ENCODE measurements at regions not wholly inside any gene's neighbourhood (a gene's known extent, or its start where the extent isn't known, plus 50 kb on each side); places are given as distances from the start of the nearest gene placed in this dataset.

DNA sequence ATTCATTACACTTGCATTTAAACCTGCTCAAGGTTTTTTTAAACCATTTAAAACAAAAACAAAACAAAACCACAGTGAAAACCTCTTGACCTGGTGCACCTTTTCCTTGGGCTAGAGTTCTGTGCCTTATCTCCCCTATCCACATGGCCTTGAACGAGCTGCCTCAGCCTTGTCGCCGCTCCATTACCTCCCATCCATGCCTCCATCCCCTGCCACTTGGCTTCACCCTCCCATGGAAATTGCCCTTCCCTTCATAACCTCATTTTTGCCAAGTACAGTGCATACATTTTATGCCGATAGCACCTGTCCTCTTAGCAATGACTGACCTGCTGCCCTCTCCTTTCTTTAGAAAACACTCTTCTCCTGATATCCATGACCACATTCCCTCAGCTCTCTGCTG is 188.6 kb upstream of the ASIC2 start:
- no peak for DNase-seq

- no peak for DNase-seq
Observed at GRCh38 chr17:33482636-33483035, 189.5 kb upstream of the ASIC2 start.

DNA sequence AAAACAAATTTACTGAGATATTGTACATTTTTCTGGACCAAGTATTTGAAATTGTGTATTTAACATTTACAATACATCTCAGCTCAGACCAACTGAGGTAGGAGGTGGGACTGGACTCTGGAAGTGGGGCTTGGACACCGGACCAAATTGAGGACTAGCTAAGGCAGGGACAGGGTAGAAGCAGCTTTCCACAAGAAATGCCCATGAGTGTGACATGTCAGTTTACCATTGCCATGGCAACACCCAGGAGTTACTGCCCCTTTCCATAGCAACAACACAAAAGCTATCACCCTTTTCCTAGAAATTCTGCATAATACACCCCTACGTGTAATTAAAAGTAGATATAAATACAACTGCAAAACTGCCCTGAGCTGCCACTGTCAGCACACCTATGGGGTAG is 191.5 kb upstream of the ASIC2 start:
- no peak for DNase-seq

DNA sequence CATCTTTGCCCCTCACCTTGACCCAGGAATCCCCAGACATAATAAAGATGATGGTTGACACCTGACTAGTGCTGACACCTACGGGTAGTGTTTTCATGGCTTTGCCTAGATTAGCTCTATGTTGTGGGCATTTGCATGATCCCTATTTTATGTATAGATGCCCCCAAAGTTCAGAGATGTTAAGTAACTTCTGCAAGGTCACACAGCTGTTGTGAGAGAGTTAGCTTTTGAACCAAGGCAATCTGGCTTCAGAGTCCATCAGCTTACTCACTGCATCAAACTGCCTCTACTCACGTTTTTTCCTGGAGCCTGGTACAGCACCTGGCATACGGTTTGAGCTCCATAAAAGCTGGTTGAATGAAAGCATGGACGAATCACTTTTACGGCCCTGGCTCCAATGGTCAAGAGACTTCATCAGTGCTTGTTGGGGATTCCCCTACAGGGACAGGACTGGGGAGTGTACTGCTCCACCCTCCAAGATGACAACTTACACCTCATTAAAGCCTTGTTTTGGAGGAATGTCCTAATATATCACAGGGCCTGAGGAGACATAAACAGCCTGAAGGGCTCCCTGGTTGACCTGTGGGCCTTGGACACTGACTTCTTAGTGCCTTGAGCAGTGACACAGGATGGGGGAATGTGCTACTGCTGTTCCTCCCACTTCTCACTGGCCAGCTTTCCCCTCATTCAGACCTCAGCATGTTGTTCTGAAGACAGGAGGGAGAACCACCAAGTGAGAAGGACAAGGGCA is 193.2 kb upstream of the ASIC2 start:
- no peak for DNase-seq

DNA sequence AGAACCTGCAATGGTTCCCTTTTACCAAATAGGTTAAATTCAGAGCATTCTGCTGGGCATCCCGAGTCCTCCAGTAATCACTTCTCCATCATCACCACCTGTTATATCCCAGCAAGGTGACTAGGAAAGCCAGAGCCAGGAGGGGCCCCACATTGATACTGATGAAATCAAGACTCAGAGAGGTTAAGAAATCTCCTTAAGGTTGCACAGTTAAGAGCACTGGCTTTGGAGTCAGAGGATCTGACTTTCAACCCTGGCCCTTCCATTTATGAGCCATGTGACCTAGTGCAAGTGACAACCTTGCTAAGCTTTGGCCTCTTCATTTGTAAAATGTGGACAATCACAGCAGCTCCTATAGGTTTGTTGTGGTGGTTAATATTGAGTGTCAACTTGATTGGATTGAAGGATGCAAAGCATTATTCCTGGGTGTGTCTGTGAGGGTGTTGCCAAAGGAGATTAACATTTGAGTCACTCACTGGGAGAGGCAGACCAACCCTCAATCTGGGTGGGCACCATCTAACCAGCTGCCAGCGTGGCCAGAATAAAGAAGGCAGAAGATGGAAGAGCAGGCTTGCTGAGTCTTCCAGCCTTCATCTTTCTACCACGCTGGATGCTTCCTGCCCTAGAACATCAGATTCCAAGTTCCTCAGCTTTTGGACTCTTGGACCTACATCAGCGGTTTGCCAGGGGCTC is 194.2 kb upstream of the ASIC2 start:
- no peak for DNase-seq

DNA sequence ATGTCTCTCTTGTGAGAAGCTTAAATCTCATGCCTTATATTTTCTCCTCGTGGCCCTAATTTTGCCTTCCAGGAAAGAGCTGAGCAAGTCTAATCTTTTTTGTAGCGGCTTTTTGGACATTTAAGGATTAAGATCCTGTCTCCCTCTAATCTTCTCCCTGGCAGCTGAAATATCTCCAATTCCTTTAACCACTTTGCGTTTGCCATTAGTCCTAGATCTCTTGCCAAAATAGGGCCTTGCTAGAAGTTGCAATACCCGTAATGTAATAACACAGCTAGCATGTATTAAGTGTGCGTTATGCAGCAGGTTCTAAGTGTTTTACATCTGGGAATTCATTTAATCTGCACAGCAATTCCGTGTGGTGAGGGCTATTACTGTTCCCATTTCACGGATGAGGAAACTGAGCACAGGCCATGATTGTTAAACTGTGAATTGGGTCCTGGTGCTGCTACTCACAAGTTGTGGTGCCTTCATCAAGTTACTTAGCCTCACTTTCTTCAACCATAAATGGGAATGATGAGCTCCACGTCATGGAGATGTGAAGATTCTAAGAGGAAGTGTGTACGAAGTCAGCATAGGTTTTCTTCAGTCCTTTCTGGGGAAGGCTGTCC is 198.9 kb upstream of the ASIC2 start:
- no peak for DNase-seq

DNA sequence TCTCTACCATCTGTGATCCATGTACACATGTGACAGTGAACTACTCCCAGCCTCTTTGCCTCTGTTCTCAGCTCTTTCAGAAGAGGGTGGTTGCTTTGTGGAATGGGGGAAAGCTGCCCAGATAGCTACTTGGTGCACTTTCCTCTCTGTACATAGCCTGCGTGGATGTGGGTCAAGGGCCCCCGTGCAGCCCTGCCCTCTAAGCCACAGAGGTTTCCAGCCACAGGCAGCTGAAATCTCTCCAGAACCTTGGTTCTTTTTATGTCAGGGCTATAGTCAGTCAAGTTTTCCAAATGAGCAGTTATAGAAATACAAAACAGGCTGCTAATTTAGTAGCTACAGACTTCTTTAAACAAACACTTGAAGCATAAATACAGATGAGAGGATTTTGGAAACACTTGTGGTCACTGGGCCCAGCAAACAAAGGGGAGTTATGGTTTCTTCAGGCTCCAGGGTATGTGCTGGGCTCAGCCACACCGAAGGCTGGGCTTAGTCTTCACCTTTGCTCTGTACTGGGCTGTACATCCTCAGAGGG is 199.7 kb upstream of the ASIC2 start:
- DNase-seq, result no peak

- DNase-seq, result no peak
Observed at GRCh38 chr17:33493566-33493965, 200.5 kb upstream of the ASIC2 start.

DNA sequence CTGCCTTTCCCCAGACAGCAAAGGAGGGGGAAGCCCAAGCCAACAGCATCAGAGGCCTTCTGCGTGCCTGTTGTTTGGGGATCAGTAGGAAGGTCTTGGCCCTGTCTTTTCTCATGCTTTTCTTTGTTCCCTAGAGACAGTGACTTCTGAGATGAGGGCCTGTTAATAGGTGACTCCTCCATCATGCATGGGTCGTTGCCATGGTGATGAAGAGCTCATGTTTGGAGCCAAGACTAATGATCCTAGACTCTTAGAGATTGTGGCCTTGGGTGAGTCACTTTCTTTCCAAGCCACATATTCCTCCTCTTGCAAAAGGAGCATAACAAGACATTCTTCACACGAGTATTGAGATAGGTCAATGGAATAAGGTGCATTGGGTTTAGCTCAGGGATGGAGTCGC is 201.1 kb upstream of the ASIC2 start:
- no peak for DNase-seq

DNA sequence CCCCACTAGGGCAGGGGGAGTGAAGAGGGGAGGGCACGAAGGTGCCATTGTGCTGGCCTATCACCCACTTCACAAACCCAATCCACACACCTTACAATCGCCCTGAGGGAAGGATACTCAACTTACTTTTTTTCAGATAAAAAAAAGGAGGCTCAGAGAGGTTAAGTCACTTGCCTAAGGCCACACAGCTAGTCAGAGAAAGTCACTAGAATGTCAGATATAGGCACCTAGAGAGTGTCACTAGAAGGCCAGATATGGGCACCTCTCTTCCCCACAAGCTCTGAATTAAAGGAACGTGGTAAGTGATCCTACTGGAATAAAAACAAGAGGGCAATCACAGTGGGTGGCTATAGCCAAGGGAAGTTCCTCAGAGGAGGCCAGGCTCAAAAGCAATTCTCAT is 204.5 kb upstream of the ASIC2 start:
- no peak for DNase-seq

DNA sequence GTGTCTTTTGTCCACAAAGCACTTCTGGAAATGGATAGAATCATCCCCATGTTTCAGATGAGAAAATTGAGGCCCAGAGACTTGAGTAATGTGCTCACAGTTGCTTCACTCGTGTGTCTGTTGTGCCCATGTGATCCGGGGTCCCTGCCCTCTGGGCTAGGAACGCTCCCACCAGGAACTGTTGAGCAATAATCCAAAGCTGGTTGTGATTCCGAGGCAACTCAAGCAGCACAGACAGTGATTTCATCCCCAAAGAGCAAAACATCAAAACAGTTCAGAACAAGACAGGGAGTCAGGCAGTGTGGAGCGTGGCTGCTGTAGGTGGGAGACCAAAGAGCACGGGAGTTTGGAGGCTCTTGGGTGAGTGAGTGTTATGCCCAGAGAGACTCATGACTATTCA is 205.0 kb upstream of the ASIC2 start:
- no peak for DNase-seq

- DNase-seq, result no peak
Observed at GRCh38 chr17:33499040-33499439, 205.9 kb upstream of the ASIC2 start.

GRCh38 chr17:33500151-33500550 is 207.1 kb upstream of the ASIC2 start:
- no peak for DNase-seq

- DNase-seq, result no peak
Observed at GRCh38 chr17:33501185-33501584, 208.1 kb upstream of the ASIC2 start.

GRCh38 chr17:33504571-33504970 is 211.5 kb upstream of the ASIC2 start:
- DNase-seq, result no peak

GRCh38 chr17:33506889-33507650 is 214.0 kb upstream of the ASIC2 start:
- no peak for DNase-seq

DNA sequence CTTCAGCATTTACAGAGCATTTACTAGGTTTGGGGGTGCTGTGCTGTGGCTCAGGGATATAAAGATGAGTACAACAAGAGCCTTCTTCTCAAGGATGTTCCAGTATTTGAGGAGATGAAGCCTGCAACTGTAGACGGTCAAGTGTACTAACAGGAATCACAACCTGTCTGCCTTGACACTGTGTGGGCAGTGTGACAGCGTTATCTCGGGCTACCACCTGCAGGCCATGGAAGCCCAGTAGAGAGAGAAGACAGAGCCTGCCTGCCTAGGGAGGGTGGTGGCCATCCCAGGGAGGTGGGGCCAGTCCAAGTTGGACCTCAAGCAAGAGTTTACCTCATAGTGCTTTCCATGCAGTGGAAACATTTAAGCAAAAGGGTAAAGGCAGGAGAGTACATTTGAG is 215.1 kb upstream of the ASIC2 start:
- DNase-seq, result no peak

GRCh38 chr17:33509331-33509730 is 216.2 kb upstream of the ASIC2 start:
- DNase-seq, result no peak

- no peak for DNase-seq
Observed at GRCh38 chr17:33511670-33512069, 218.6 kb upstream of the ASIC2 start.

- no peak for DNase-seq
Observed at GRCh38 chr17:33512113-33512512, 219.0 kb upstream of the ASIC2 start.

GRCh38 chr17:33513769-33514168 is 220.7 kb upstream of the ASIC2 start:
- no peak for DNase-seq

DNA sequence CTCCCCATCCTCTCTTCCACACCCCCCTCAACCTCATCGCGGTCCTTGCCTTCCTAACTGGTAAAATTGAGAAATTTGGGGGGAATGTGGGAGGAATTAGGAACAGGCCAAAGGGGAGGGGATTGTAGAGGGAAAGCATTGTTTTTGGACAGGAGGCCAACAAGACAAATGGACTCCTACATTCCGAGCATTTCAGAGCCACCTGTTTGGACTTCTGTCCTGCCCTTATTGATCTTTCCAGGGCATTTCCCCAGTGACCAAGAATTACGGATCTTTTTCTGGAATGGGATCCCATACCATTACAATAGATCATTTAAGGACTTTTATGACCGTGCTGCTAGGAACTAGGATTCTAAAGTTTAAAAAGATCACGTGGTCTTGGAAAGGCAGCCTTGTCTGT is 221.3 kb upstream of the ASIC2 start:
- DNase-seq, result no peak

- DNase-seq, result no peak
Observed at GRCh38 chr17:33515974-33516373, 222.9 kb upstream of the ASIC2 start.

Measured in EL (cell line).